Stimulated activated CD8-positive, alpha-beta memory T cell treated with anti-CD3 and anti-CD28 coated beads, Interleukin-4, amount 100 ng/mL, for 24 hours (primary cell): ENCODE measurements at regions not wholly inside any gene's neighbourhood (a gene's known extent, or its start where the extent isn't known, plus 50 kb on each side); places are given as distances from the start of the nearest gene placed in this dataset.

Source experiments
- DNase-seq: peaks from one replicate; pipeline ENCODE4 v3.0.0-alpha.2; 2020; ENCODE audit warnings: low read depth

DNA sequence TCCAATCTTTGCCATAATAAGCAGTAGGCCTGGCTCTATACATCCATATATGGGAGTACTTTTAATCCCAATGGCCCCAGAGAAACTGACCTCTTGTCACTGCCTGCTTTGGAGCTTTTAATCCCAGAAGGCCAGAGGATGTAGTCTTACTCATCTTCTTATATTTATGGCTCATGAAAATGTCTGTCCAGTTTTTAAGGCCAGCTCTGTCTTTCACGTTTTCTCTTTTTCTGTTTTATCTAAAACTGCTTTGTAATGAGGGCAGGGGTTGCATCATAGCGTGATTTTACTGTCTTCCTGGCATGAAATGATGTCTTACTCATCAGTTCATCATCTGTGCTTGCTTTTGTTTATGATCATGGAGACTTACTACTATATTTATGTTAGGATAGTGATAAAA lies 1094.9 kb downstream of the MAT2B start:
- DNase-seq: no peak

DNA sequence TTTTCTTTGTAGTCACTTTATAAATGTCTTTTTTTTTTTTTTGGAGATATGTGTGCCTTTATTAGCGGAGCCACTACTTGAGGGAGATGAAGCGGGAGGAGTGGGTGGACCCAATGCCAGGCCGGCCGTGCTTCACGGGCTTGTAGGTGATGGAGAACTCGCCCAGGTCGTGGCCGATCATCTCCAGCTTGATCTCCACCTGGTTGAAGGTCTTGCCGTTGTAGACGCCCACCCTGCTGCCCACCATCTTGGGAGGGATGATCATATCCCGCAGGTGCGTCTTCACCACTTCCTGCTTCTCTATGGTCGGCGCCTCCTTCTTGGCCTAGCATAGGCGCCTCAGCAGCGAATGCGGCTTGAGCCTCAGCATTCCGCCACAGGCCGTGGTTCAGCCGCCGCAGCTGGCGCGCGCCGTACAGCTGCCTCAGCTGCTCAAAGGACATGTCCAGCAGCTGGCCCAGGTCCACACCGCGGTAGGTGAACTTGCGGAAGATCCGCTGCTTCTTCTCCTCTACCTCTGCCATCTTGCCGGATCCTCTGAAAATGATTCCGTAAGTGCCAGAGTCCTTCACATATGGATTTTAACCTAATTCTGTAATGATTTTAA lies 1095.6 kb downstream of the MAT2B start:
- DNase-seq: no peak

DNA sequence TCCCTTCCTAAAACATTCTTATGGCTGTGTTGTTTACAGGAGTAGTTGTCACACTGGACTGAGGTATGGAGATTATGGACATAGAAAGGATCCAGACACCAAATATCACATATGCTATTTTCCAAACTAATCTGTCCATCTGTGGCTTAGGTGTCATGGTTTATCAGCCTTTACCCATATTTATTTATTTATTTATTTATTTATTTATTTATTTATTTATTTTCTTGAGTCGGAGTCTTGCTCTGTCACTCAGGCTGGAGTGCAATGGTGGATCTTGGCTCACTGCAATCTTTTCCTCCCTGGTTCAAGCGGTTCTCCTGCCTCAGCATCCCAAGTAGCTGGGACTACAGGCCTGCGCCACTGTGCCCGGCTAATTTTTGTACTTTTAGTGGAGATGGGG lies 1103.1 kb downstream of the MAT2B start:
- no peak for DNase-seq

DNA sequence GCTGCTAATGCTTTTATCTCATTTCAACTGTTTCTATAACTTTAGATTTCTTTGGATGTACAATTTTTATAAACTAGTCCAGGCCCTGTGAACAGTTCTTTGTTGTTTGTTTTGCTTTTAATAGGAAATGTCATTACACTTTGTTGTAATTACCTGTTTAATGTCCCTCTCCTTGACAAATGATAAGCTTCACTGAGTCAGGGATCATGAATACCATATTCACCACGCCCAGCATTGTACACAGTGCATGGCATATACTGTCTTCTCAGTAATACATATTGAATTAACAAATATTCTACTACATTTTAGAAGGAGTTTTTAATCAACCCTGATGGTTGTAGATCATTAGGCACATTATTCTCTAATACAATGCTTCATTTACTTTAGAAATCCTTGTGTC lies 1105.0 kb downstream of the MAT2B start:
- no peak for DNase-seq

DNA sequence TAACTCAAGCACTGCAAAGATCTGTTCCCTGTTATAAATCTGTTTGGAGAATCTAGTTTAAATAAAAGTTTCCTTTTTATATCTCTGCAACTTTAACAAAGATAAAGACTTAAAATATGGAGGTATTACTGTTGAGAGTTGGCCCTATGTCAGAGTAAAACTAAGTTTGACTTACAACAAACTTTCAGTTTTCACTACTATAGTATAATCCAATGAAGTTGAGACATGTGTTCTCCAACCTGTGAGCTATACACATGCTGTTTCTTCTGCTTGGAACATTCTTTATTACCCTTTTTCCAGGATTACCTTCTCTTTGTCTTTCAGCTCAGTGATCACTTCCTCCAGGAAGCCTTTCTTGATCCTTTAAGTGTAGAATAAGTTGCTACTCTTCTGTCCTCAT lies 1109.3 kb downstream of the MAT2B start:
- no peak for DNase-seq

DNA sequence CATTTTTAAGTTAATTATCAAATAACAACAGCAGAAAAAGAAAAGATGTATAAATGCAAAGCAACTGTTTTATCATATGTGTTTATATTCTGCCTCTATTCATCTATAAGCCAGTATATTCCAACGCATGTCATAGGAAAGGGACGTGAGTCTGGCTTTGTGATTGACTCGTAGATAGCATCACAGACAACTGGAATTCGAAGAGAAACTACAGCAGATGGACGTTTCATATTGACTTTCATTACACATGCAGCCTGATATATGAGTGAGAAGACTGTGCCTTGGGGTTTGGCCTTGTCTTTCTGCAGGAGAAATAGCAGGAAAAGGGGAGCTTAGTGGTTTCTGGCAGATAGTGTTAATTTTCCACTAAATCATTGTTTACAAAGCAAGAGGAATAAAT lies 1111.9 kb downstream of the MAT2B start:
- no peak for DNase-seq

DNA sequence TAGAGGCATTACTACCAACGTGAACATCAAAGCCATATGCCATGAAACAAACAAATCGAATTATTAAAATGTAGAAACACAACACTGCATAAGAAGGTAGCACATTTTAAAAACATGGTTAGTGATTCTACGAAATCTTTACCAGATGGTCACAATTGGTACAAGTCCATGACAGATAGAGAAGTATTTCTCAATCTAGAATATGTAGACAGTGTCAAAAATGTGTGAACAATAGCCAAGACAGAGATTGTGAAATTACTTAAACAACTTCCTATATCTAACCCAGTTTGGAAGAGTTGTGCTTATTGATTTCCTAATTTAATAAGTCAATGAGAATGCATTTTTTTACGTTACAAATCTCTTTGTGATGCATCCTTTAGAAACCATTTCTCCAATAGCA lies 1121.6 kb downstream of the MAT2B start:
- DNase-seq: no peak

DNA sequence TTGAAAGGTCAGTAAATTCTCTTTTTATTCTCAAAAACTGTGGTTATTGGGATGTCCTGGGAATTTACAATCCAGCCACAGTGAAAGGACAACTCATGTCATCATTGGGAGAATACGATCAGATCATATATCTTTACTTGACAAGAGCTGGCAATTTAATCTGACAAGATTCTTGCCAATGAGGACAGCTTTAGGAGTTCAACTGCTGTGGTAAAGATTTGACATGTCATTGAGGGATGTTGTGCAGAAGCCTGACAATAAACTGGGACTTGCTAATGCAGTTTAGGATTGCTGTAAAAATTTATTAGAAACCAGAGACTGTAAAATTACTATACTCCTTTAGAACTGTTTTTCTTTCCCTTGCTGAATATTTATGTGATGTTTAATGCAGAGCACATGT lies 1131.0 kb downstream of the MAT2B start:
- DNase-seq: no peak

DNA sequence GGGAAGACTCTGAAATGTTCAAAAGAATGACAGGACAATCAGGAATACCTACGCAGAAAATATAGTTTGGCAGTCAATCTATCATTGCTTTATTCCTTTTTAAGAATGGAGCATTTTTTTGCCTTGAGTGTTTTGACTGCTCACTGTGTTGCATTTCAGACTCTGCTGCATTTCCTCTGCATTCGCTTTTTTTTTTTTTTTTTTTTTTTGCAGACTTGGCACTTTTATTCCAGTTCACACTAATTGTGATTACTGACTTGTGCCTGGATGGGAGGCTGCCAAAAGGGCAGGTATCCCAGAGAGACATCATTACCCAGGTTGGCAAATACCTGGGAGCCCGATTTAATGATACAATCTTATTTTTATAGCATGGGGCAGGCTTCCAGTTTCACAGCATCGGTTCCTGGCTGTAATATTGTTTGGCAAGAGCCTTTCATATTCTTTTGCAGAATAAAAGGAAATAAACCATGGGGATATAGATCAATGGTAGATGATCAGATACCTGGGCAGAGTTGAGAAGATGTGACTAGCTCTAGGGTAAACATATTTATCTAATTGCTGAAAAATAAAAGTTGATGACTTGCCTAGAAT lies 1132.6 kb downstream of the MAT2B start:
- DNase-seq: no peak

DNA sequence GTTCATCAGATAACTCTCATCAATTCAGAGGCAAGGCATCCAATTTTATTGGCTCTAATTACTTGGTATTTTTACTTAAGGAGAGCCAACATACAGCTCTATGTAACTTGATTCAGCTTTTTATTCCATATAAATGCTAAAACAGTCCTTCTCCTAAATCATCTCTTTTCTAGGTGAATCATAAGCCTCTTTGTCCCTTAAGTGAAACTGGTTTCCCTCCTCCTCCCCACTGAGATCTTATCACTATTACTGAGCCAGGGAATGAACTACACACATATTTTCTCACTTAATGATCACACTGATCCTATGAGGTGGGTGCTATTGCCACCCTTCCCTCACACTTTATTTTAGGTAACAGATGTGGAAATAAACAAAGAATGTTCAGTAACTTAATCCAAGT lies 1143.8 kb downstream of the MAT2B start:
- no peak for DNase-seq

DNA sequence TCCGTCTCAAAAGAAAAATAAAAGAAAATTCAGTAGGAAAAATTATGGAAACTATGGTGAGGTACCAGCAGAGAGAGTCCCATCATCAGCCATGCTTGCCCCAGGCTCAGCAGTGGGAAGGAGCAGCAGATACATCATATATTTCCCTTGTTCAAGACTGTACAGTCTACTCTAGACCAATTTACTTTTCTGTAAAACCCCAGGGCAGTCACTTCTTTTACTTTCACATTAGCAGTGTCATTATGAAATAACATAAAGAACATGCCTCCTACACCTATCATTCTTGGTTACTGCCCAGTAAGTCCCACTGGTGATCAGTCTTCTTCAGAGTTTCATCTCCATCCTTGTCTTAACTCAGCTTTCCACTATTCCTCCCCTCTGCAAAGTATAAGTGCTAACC lies 1145.0 kb downstream of the MAT2B start:
- DNase-seq: no peak

DNA sequence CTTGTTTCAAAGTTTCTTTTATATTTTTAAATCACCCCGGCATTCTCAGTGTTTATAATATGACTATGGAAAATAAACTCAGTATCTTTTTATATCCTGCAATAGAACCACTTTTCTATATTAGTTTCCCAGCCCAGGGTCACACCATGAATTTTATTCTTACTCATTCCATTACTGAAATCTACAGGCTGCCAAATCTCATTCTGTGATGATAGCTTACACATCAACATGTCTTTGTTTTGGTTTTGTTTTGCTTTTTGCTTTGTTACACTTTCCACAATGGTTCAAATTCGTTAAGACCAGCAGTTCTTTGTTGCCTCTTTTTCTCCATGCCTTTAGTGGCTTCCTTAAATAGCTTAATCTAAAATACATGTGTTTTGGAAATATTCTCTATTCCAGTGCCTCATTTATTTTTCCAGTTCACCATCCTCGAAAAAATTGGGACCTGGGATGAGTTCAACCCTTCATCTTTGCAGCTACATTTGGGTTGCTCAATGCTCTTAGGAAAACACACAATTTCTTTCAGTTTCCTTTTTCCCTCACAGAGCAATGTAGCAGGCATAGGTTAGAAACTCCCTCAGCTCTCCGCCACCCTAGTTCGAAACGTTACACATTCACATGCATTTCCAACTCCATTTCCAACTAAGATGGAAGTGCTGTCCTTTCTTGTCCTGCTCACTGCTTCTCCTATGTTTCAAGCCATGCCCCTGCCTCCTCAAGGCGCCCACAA lies 1146.3 kb downstream of the MAT2B start:
- DNase-seq: no peak

DNA sequence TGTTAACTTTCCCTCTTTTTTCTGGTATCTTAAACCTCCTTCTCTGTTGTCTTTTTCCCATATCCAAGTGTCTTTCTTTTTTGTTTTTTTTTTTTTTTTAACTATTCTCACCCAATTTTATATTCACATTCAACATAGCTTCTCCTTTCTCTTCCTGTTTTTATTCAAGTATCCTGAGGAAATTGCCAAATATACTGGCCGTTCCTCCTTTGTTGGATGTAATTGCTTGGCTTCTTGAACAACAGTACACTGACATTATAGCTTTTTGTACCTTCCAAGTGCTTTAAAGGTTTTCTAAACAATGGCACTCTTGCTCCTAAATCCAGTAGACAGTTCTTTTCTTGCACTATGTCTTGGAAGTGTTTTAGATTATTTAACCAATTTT lies 1146.8 kb downstream of the MAT2B start:
- no peak for DNase-seq

DNA sequence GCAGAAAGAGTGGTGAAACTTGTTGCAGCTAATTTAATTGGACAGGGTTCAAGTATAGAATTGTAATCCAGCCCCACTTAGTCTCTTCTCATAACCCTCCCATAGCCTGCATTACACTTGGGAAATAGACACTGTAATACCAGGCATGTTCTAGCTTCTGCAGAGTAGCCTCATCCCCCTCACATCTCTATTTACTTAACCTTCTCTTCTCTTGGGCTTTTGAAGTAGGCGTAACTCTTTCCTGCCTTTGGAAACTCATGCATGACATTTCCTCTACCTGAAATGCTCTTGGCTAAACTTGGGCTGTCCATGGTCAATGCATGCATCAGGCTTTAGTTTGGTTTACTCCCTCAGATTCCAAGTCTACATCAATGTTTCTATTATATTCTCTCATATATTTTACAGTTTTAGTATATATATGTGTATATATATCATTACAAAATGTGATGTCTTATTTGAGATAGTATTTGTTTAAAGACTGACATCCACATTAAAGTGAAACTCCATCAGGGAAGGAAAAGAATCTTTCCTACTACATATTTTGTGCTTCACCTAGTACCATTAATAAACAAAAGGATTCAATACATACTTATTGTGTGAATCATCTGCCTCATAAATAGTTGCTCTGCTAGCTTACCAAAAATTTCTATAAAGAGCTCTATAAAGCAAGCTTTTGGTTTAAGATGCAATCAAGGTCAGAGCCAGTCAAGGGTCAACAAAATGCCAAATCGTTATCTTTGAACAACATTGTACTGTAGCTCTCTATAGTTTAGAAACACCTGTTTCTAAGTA lies 1158.0 kb downstream of the MAT2B start:
- no peak for DNase-seq

DNA sequence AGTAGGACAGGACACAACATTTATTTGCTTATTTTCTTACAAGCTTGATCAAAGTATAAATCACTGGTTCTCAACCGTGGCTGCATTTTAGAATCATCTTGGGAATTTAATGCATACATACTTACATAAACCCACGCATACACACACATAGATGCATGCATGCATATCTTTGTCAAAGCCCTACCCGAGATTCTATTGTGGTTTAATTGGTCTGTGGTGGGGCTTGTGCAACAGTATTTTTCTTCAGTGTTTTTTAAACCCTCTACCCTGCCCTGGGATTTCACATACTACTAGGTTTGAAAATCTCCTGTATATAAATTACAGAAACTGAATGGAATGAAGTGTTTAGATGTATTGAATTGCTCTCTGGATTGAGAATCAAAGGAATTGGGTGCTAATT lies 1166.2 kb downstream of the MAT2B start:
- no peak for DNase-seq

DNA sequence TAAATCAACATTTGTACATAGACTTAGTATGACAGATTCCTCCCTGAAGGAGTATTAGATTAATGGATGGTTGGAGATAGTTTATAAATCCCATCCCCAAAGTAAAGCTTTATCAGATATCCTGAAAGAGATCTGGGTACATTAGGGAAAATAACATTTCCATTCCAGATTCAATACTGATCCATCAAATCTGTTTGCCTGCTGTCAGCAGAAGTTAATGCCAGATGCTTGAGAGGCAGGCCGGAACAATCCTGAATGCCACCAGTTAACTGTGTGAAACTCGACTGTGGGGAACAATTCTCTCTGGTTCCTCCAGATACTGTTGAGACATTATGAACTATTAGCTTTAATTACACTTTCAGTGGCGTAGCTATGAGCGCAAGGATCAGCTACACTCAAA lies 1166.8 kb downstream of the MAT2B start:
- DNase-seq: no peak

DNA sequence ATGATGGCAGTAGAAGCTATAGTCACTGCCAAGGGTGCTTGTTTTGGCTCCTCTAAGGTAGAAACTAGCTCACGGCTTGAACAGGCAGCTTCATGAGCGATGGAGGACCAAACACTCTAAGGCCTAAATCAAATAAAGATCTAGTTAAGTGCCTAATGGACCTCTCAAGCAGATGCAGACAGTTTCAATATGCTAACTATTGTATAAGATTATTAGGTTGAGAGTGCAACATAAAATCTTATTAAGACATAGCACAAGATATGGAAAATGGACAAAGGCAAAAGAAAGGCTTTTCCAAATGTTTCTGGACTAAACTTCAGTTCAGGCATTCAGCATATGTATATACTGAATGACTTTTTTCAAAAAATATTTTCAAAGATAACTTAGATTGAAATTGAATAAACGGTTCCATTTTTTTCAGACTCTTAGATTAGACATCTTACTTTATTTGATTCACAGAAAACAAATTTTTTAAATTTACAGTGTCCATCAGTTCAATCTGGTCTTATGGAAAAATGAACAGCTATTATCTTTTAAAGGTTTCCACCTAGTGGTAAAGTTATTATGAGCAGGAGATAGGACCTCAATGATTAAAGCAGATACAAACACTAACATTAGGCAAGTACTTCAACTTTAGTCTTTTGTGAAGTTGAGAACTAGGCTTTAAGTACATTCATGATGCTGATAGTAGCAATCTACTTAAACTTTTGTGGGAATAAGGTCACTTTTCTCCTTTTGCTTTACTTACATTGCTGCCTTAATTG lies 1167.7 kb downstream of the MAT2B start:
- DNase-seq: no peak

DNA sequence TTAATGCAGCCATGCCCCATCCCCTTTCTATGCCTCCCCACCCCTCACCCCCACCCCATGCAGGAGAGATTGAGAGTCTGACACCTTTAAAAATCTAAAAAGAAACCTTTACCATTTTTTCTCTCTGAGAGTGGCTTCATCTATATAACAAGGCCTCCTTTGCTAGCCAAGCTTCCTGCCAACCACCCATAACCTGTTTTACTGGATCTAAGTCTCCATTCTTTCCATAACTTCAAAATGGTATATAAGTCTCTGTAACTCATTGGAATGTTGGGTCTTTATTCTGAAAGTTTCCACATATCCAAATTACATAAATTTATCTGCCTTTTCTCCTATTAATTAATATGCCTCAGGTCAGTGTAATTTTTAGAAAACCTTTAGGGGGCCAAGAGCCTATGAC lies 1174.0 kb downstream of the MAT2B start:
- DNase-seq: no peak

DNA sequence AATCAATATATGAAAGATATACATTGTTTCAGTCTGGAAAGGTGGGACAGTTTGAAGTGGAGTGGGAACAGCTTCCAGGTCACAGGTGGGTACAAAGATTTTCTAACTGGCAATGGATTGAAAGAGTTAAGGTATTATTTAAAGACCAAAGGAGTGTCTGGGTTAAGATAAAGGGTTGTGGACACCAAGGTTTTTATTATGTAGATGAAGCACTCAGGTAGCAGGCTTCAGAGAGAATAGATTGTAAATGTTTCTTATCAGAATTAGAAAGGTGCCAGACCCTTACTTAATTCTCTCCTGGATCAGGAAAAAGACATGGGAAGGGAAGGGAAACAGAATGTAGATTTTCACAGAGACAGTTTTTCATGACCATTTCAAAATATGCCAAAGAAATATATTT lies 1174.8 kb downstream of the MAT2B start:
- no peak for DNase-seq

DNA sequence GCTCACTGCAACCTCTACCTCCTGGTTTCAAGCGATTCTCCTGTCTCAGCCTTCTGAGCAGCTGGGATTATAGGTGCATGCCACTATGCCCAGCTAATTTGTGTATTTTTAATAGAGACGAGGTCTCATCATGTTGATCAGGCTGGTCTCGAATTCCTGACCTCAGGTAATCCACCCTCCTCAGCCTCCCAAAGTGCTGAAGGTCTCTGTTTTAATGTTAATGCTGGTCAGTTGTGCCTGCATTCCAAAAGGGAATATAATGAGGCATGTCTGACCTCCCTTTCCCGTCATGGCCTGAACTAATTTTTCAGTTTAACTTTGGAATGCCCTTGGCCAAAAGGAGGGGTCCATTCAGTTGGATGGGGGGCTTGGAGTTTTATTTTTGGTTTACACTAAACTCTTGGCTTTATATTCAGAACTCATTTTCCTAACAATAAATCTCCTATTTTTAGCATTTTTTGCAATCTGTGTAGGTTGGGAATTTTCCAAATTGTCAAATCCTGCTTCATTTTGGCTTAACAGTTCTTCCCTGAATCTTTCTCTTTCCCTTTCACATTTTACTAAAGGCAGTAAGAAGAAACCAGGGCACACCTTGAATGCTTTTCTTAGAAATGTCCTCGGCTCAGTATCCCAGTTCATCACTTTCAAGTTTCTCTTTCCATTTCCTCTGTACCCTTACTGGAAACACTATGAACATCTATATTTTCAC lies 1175.5 kb downstream of the MAT2B start:
- DNase-seq: no peak

DNA sequence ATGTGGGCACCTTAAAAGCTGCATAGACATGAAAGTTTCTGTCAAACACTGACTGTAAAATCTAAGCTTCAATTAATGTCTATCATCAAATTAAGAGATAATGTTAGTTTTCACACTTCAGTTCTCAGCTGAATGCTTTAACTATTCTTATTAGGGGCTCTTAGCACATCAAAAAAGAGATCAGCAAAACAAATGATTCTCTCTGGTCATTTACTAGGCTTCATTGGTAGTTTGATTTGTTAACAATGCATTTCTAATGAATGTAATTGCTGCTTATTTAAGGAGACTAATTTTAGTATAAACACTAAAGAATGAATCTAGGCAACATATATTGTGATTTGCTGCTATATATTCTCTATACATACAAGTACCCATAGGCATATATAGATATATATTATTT lies 1182.0 kb downstream of the MAT2B start:
- no peak for DNase-seq

DNA sequence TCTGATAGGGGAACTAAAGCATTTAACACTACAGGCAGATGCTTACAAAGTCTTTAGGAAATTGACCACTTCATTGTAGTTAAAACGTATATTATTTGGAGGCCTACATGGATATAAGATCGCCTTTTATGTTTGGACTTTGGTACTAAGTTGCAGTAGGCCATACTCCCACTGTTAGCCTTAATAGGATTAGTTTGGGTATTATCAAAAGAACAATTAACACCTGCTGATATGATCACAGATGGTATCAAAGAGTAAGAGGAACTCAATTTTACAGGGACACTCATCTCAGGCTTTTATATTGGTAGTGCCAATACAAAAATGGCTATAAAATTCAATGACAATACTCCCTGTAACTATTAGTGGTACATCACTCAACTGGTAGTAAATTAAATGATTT lies 1183.0 kb downstream of the MAT2B start:
- DNase-seq: no peak
